AG10803 (cell line): ENCODE measurements at regions not wholly inside any gene's neighbourhood (a gene's known extent, or its start where the extent isn't known, plus 50 kb on each side); places are given as distances from the start of the nearest gene placed in this dataset.

ENCODE experiments used
- DNase-seq: peaks from one replicate; pipeline ENCODE4 v3.0.0; 2010; ENCODE audit warnings: low read depth
- H3K4me3 ChIP-seq: 2 replicates; pipeline ENCODE4 v1.5.1; 2011; ENCODE audit warnings: mild to moderate bottlenecking, low read length, control low read depth
- TF ChIP-seq, protein P1 (sequence below): conservative IDR thresholded peaks from 2 replicates; pipeline ENCODE4 v1.5.1; 2011; ENCODE audit warnings: mild to moderate bottlenecking, low read length, control low read depth, inconsistent platforms

DNA sequence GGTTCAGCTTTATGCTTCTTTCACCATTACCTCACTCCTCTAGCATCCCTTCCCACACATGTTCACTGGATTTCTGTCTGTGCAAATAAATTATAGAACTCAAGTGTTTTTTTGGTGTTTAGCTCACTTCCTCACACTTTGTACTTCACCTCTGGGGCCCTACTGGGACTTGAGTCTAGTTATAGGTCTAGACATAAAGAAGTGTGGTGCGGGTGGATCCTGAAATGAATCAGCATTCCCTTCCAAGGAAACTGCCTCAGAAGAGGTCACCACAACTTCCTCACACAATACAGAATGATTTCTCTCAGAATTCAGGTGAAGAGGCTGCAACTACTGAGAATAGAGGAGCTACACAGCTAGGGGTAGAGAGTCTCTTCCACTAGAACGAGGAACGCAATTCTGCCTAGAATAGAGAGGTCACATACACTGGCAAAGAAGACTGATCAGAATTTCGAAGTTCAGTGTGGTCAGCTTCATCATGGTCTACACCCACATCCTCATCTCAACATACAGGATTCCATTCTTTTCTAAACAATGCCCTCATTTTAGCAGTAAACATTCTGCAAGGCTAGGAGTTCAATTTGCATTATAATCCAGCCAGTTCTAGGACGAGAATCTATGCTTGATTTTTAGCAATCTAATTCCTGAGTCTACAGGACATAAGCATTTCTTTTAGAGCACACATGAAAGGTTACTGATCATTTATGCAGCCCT, 938.7 kb upstream of the PHF14 start:
- H3K4me3 ChIP-seq: no peak overlapping the region
- TF ChIP-seq, protein P1, sequence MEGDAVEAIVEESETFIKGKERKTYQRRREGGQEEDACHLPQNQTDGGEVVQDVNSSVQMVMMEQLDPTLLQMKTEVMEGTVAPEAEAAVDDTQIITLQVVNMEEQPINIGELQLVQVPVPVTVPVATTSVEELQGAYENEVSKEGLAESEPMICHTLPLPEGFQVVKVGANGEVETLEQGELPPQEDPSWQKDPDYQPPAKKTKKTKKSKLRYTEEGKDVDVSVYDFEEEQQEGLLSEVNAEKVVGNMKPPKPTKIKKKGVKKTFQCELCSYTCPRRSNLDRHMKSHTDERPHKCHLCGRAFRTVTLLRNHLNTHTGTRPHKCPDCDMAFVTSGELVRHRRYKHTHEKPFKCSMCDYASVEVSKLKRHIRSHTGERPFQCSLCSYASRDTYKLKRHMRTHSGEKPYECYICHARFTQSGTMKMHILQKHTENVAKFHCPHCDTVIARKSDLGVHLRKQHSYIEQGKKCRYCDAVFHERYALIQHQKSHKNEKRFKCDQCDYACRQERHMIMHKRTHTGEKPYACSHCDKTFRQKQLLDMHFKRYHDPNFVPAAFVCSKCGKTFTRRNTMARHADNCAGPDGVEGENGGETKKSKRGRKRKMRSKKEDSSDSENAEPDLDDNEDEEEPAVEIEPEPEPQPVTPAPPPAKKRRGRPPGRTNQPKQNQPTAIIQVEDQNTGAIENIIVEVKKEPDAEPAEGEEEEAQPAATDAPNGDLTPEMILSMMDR: no peak

DNA sequence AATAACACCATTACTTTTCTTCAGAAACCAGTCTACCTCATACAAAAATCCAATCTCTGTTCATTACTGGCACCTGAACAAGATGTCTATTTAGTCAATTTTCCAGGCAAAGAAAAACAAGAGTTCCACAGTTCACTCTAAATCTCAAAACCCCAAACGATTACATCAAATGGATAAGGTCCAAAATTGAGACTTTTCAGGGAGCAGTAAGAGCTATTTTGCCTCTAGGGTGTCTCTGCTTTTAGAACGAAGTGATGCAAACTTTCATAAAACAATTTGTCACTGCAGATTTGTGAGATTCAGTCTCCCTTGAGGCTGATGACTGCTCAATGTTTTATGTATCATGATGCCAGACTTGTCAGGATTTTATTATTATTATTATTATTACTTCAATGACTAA, 937.0 kb upstream of the PHF14 start:
- TF ChIP-seq, protein P1: no peak
- no peak overlapping the region for H3K4me3 ChIP-seq
- no peak for DNase-seq

More for the DNA sequence above, 938.7 kb upstream of the PHF14 start:
- no peak for DNase-seq

DNA sequence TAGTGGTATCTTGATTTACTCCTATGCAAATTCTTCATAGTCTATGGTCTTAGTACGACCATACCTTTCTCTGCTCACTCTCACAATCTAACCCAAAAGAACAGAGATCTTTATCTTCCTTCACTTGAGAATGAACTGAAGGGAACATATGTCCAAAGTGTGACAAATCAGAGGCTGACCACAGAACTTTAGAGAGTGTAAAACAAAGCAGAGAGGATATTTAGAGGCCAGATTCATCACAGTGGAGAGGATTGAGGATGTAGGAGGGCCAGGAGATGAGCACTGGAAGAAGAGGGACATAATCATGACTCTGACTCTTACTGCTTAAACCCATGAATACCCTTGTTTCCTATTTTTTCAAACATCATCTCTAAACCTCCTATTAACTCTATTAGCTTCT, 935.3 kb upstream of the PHF14 start:
- no peak for DNase-seq
- no peak overlapping the region for H3K4me3 ChIP-seq
- TF ChIP-seq, protein P1: no peak

- no peak for DNase-seq
- TF ChIP-seq, protein P1: no peak
- H3K4me3 ChIP-seq: no peak overlapping the region
Measured at GRCh38 chr7:10040674-10041073, 933.0 kb upstream of the PHF14 start.

DNA sequence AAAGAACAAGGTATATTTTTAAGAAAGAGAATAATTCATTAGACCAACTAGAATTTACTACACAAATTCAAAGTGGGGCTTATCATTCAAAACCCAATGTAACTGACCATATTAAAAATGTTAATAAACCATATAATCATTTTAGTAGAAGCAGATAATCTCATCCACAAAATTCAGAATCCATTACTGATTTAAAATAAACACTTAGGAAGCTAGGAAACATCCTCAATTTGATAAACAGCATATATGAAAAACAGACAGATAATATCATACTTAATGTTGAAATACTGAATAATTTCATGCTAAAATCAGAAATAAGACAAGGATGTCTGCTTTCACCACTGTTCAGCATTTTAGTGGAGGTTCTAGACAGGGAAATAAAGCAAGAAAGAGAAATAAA, 902.8 kb upstream of the PHF14 start:
- no peak for DNase-seq
- H3K4me3 ChIP-seq: no peak overlapping the region
- TF ChIP-seq, protein P1: no peak

GRCh38 chr7:10075866-10076265, 897.8 kb upstream of the PHF14 start:
- H3K4me3 ChIP-seq: no peak overlapping the region
- DNase-seq: no peak
- TF ChIP-seq, protein P1: no peak

DNA sequence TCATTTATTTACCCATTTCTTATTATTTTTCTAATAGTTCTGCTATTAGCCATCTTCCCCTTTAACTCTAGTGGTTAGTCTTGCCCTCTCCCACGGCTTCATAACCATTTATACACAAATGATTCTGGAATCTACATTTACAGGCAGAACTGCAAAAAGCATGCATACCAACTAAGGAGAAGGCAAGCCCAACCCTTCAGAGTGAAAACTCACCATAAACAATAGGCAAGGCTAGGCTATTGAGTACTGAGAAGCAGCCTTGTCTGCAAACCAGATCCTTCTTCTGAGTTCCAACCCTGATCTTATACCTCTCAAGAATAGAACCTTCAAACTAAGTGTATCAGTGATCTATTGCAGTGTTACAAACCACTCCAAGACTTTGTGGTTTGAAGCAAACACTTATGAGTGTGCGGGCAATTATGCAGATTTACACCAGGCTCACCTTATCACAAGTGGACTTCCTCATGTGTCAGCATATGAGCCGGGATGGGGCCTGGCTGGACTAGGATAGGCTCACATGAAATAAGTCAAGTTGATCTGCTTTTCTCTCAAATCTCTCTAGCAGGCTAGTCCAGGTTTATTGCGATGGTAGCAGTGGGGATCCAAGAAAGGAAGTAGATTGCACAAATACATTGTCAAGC, 896.9 kb upstream of the PHF14 start:
- no peak for DNase-seq
- TF ChIP-seq, protein P1: no peak
- no peak overlapping the region for H3K4me3 ChIP-seq
